ELR (cell line): ENCODE measurements at regions not wholly inside any gene's neighbourhood (a gene's known extent, or its start where the extent isn't known, plus 50 kb on each side); places are given as distances from the start of the nearest gene placed in this dataset.
"Not testable (repeated sequence)": the region's sequence is repeated elsewhere in the genome, so short reads cannot be mapped to it uniquely, and the experiment has no call there.

Source experiments
- DNase-seq: peaks from one replicate; pipeline ENCODE4 v3.0.0-alpha.2; 2015; ENCODE audit warnings: low read depth

GRCh38 chr5:112472614-112473013 is 53.5 kb upstream of the EPB41L4A start:
- no peak for DNase-seq

DNA sequence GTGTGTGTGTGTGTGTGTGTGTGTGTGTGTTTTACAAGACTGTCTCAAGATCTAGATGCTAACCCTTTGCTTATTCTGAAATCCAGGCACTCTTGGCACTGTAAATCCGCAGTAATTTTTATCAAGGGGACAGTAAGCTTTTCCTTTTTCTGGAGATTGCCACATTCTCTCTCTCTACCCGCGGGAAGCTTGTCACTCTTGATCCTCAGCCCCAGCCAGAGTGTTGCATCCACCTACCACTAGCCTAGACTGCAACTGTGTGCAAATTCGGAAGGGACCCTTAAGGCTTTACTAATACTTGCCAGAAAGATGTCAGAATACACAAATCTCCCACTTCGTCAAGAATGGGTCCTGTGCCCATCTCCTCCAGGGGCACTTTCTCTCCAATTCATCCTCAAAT is 54.9 kb upstream of the EPB41L4A start:
- DNase-seq, result no peak

GRCh38 chr5:112475747-112476365 is 56.8 kb upstream of the EPB41L4A start:
- peak; percentile 14 for DNase-seq

GRCh38 chr5:112479418-112479817 is 60.3 kb upstream of the EPB41L4A start:
- peak; percentile 9 for DNase-seq

DNA sequence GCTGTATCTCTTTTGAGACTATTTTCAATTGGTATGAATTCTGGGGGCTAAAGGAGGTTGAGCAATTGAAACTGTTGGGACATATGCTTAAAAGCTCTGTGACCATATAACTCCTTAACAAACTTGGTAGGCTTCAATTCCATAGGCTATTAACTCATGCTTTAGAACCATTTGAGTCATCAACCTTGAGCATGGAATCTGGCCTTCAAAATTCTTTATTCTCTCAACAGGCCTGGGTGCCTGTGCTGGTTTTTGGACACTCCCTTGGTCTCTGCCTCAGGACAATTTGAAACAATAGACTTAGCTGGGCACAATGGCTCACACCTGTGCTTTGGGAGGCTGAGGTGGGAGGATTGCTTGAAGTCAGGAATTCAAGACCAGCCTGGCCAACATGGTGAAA is 61.4 kb upstream of the EPB41L4A start:
- no peak for DNase-seq

DNA sequence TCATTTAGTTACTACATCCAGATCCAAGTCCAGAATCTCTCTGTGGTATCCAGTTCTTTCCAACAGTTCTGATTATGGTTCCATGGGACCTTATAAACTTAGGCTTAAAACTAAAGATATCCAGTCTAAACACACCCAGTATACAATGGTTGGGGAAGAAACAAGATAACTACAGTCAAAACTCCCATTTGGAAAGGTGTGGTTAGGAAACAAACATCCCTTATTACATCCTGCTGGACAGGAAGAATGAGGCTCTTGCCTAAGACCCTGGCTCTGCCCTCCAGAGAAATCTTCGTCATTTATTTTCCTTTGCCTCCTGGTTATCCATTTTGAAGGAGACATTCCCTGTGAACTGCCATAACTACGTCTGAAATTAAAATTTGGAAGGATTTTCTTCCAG is 64.6 kb upstream of the EPB41L4A start:
- no peak for DNase-seq

- no peak for DNase-seq
Observed at GRCh38 chr5:112485934-112486355, 66.9 kb upstream of the EPB41L4A start.

GRCh38 chr5:112491257-112491656 is 72.2 kb upstream of the EPB41L4A start:
- DNase-seq, result peak; percentile 42

- peak; percentile 78 for DNase-seq
Observed at GRCh38 chr5:112492291-112492690, 73.2 kb upstream of the EPB41L4A start.

DNA sequence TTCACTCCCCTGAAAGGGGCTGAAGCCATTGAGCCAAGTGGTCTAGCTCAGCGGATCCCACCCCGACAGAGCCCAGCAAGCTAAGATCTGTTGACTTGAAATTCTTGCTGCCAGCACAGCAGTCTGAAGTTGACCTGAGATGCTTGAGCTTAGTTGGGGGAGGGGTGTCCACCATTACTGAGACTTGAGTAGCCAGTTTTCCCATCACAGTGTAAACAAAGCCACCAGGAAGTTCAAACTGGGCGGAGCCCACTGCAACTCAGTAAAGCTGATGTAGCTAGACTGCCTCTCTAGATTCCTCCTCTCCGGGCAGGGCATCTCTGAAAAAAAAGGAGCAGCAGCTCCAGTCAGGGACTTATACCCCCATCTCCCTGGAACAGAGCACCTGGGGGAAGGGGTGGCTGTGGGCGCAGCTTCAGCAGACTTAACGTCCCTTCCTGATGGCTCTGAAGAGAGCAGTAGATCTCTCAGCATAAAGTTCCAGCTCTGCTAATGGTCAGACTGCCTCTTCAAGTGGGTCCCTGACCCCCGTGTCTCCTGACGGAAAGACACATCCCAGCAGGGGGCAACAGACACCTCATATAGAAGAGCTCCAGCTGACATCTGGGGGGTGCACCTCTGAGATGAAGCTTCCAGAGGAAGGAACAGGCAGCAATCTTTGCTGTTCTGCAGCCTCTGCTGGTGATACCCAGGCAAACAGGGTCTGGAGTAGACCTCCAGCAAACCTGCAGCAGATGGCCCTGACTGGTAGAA is 84.8 kb upstream of the EPB41L4A start:
- DNase-seq, result not testable (repeated sequence)

GRCh38 chr5:112509097-112509496 is 90.0 kb upstream of the EPB41L4A start:
- DNase-seq, result not testable (repeated sequence)

DNA sequence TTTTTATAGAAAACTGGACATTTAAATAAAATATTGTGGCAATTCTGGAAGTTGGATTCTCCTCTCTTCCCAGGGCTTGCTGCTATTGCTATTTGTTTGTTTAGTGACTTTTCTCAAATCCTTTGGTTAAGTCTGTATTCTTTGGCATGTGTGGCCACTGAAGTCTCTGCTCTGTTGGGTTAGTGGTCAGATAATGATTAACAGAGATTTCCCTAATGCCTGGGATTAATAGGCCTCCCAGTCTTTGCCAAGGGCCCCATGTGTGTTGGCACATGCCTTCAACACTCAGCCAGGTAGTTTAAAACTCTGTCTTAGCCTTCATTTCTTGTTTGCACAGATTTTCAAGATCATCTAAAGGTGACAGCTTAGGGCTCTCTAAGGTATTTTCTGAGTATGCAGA is 92.8 kb upstream of the EPB41L4A start:
- no peak for DNase-seq

DNA sequence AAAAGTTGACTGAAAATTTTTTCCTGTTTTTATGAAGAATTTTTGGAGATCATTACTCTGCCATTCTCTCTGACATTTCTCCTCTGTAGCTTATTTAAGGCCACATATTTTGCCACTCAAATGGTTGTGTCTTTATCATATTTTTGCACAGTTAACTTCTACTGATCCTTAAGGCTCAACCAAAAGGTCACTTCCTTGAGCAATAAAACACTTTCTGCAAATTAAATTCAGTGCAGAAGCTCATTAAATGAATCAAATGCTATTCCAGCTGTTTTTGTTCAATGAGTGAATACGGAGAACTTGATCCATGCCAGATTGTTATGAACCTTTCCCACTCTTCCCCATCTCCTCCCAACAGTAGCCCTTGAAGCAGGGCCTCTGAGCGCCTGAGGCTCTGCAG is 93.8 kb upstream of the EPB41L4A start:
- no peak for DNase-seq

DNA sequence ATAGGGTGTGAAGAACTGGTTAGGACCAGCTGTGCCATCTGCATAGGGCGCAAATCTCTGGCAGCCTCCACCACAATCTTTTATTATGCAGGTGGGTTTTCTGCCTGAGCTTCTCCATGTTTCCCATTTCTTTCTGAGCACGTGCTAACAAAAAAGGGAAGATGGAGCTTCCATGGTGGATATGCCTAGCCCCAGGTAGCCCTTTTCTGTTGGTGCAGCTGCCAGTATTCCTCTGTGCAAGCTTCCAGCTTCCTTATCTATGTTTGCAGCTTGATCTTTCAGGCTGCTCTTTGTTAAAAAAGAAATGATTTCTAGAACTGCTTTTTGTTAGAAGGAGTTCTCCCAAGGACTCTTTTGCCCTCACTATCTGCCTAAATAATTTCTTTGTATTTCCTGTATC is 95.0 kb upstream of the EPB41L4A start:
- DNase-seq, result no peak

DNA sequence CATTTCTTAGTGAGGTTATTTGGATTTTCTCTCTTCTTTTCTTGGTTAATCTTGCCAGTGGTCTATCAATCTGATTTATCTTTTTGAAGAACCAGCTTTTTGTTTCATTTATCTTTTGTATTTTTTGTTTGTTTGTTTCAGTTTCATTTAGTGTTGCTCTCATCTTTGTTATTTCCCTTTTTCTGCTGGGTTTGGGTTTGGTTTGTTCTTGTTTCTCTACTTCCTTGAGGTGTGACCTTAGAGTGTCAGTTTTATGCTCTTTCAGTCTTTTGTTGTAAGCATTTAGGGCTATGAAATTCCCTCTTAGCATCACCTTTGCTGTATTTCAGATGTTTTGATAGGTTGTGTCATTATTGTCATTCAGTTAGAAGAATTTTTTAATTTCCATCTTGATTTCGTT is 101.4 kb upstream of the EPB41L4A start:
- not testable (repeated sequence) for DNase-seq

DNA sequence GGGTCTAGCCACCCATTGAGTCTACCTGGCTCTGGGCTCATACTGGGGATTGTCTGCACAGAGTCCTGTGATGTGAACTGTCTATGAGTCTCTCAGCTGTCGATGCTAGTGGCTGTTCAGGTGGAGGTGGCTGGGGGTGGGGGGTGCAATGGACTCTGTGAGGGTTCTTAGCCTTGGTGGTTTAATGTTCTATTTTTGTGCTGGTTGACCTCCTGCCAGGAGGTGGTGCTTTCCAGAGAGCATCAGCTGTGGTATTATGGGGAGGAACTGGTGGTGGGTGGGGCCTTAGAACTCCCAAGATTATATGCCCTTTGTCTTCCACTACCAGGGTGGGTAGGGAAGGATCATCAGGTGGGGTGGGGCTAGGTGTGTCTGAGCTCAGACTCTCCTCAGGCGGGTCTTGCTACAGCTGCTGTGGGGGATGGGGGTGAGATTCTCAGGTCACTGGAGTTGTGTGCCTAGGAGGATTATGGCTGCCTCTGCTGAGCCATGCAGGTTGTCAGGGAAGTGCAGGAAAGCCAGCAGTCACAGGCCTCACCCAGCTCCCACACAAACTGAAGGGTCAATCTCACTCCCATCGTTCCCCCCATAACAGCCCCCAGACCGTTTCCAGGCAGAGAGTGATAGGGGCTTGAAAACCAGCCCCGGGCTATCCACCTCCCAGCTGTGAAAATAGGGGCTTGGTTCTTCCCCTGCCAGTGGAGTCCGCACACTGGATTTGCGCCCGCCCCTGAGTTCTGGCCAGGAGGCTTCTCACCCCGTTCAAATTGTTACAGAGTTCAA is 104.0 kb upstream of the EPB41L4A start:
- DNase-seq, result not testable (repeated sequence)

DNA sequence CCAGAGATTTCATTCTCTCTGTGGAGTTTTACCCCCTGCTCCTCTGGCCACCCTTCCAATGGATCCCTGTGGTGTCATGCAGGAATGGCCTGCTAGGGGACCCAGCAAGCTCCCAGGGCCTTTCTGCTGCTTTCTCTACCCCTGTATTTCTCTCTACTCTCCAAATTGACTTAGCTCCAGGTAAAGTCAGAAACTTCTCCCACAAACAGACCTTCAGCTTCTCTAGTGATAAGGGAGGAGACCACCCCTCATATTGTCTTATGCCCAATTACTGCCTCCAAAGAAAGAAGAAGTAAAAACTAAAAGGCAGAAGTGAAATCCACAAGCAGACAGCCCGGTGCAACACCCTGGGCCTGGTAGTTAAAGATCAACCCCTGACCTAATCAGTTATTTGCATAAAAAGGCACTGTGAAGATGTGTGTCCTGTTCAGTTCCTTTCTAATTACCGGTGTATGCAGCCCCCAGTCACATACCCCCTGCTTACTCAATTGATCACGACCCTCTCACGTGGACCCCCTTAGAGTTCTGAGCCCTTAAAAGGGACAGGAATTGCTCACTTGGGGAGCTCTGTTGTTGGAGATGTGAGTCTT is 104.7 kb upstream of the EPB41L4A start:
- not testable (repeated sequence) for DNase-seq

DNA sequence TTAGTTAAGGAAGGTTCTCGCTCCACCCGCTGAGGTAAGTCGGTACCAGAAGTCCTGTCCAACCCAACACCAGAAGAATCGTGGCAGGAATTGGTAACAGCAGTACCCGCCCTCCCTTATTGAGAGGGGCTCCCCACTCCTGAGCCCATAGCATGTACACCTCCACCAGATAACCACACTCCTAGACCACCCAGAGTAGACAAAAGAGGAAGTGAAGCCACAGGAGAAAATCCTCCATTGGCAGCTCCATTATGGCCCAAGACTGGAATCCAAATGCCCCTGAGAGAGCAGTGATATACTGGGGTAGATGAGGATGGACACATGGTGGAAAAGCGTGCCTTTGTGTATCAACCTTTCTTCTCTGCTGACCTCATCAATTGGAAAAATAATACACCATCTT is 106.1 kb upstream of the EPB41L4A start:
- DNase-seq, result no peak

GRCh38 chr5:112528928-112529327 is 109.9 kb upstream of the EPB41L4A start:
- no peak for DNase-seq

DNA sequence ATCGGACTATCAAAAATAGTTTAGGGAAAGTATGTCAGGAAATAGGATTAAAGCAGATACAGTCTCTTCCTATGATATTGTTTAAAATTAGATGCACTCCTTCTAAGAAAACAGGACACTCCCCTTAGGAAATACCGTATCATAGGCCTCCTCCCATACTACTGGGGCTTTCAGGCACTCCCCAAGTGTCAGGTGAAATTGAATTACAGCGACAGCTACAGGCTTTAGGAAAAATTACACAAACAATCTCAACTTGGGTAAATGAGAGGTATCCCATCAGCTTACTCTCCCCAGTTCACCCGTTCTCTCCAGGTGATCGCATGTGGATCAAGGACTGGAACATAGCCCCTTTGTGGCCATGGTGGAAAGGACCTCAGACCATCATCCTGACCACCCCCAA is 110.4 kb upstream of the EPB41L4A start:
- DNase-seq, result peak; percentile 15

DNA sequence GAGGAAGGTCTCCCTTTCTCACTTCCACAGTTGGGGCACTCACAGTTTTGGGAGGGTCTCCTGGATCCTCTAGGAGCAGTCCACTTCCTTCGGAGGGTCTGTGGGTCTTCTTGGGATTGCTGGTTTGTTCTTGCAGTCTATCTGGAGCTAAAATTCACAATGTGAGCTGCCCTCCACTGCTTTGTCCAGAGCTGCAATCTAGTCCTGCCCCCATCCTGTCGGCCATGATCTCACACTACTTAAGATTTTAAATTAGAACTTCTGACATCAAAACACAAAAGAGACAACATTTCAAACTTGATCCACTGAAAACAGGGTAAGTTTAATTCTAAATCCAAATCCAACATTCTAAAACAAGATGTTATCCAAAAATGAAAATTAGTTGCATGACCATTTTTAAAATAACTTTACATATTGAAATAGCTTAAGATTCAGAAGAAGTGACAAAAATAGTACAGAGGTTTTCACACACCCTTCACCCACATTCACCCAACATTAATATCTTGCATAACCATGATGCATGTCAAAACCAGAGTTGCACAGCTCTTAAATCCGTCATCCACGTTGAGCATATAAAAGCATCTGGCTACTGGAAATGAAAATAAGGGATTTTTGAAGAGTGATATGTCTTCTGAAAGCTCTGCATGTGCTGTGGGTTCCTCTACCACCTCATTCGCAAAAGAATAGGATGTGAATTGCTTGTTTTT is 113.7 kb upstream of the EPB41L4A start:
- DNase-seq, result no peak

DNA sequence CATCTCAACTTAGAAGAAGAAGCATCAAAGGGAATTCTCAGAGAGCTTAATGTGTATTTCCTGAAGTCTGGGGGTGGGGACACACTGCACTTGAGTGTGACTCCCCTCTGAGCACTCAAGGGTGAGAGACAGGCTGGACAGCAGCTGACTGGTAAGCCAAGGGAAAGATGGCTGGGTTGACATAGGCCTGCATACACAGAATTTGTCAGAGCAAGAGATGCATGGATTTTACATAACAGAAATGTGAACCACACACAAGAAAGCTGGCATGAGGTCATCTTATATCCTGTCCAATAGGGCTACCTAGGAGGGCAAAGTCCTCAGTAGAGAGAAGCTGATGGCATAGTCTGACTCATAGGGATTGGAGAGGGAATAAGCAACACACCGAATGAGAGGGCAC is 114.3 kb upstream of the EPB41L4A start:
- peak; percentile 13 for DNase-seq
